ENCODE measurements at regions not wholly inside any gene's neighbourhood (a gene's known extent, or its start where the extent isn't known, plus 50 kb on each side); places are given as distances from the start of the nearest gene placed in this dataset.

GRCh38 chr6:40809627-40810026 is 222.5 kb upstream of the LRFN2 start:
- H3K4me1 Mint-ChIP-seq, result no peaks in the 10 kb centered on the region
- no peak overlapping the region for H3K27ac Mint-ChIP-seq
- peaks cover 14% of the 10 kb centered on the region for H3K27me3 Mint-ChIP-seq (ENCODE audit: low read depth)
- no peak overlapping the region for H3K4me3 Mint-ChIP-seq
- DNase-seq (ENCODE audit: low spot score in 2 of 2, unreplicated experiment in 2 of 2), result no peak
- H3K9me3 Mint-ChIP-seq, result no peaks in the 10 kb centered on the region
- TF ChIP-seq CTCF (IDR thresholded peaks at IDR 0.05; ENCODE audit: unreplicated experiment), result no peak
- H3K36me3 Mint-ChIP-seq, result no peaks in the 10 kb centered on the region

- no peaks in the 10 kb centered on the region for H3K4me1 Mint-ChIP-seq
- H3K36me3 Mint-ChIP-seq, result no peaks in the 10 kb centered on the region
- H3K27ac Mint-ChIP-seq, result no peak overlapping the region
- no peak for TF ChIP-seq CTCF (IDR thresholded peaks at IDR 0.05; ENCODE audit: unreplicated experiment)
- H3K4me3 Mint-ChIP-seq, result no peak overlapping the region
- H3K27me3 Mint-ChIP-seq (ENCODE audit: low read depth), result peaks cover 14% of the 10 kb centered on the region
- no peaks in the 10 kb centered on the region for H3K9me3 Mint-ChIP-seq
- no peak for DNase-seq (ENCODE audit: low spot score in 2 of 2, unreplicated experiment in 2 of 2)
Measured at GRCh38 chr6:40807484-40807883, 220.3 kb upstream of the LRFN2 start.

- TF ChIP-seq CTCF (IDR thresholded peaks at IDR 0.05; ENCODE audit: unreplicated experiment), result no peak
- no peak overlapping the region for H3K27ac Mint-ChIP-seq
Measured at GRCh38 chr6:40806256-40806864, 219.2 kb upstream of the LRFN2 start.

GRCh38 chr6:40805336-40805735 is 218.2 kb upstream of the LRFN2 start:
- peaks cover 16% of the 10 kb centered on the region for H3K27me3 Mint-ChIP-seq (ENCODE audit: low read depth)
- no peaks in the 10 kb centered on the region for H3K36me3 Mint-ChIP-seq
- H3K4me1 Mint-ChIP-seq, result no peaks in the 10 kb centered on the region
- no peak for DNase-seq (ENCODE audit: low spot score in 2 of 2, unreplicated experiment in 2 of 2)
- no peak overlapping the region for H3K4me3 Mint-ChIP-seq
- no peak for TF ChIP-seq CTCF (IDR thresholded peaks at IDR 0.05; ENCODE audit: unreplicated experiment)
- H3K9me3 Mint-ChIP-seq, result no peaks in the 10 kb centered on the region
- H3K27ac Mint-ChIP-seq, result no peak overlapping the region

More at GRCh38 chr6:40806256-40806864, 219.2 kb upstream of the LRFN2 start:
- Mint-ChIP-seq H3K9me3 (no peaks in the 10 kb centered on the region), H3K4me1 (no peaks in the 10 kb centered on the region), H3K27me3 (ENCODE audit: low read depth) (peaks cover 14% of the 10 kb centered on the region), H3K4me3 (no peak overlapping the region), H3K36me3 (no peaks in the 10 kb centered on the region)
- DNase-seq (ENCODE audit: low spot score in 2 of 2, unreplicated experiment in 2 of 2), result no peak

- H3K9me3 Mint-ChIP-seq, result no peaks in the 10 kb centered on the region
- no peak for DNase-seq (ENCODE audit: low spot score in 2 of 2, unreplicated experiment in 2 of 2)
- no peak overlapping the region for H3K27ac Mint-ChIP-seq
- H3K4me3 Mint-ChIP-seq, result no peak overlapping the region
- no peaks in the 10 kb centered on the region for H3K36me3 Mint-ChIP-seq
- peaks cover 18% of the 10 kb centered on the region for H3K27me3 Mint-ChIP-seq (ENCODE audit: low read depth)
- no peaks in the 10 kb centered on the region for H3K4me1 Mint-ChIP-seq
- no peak for TF ChIP-seq CTCF (IDR thresholded peaks at IDR 0.05; ENCODE audit: unreplicated experiment)
Measured at GRCh38 chr6:40804905-40805304, 217.7 kb upstream of the LRFN2 start.
